K562 (cell line): ENCODE measurements at regions not wholly inside any gene's neighbourhood (a gene's known extent, or its start where the extent isn't known, plus 50 kb on each side); places are given as distances from the start of the nearest gene placed in this dataset.

Source experiments
- ARID1B ChIP-seq: fragments of 450-650 bp; IDR thresholded peaks from 2 replicates; pipeline ENCODE4 v1.6.1; 2016; ENCODE audit warnings: antibody characterized with exemption, mild to moderate bottlenecking, inconsistent platforms
- ATF7 ChIP-seq: fragments of 450-650 bp; IDR thresholded peaks from 2 replicates; pipeline ENCODE4 v1.7.1; 2014; ENCODE audit warnings: mild to moderate bottlenecking, moderate library complexity
- BRCA1 ChIP-seq, 2 experiments: fragments of 450-650 bp in 1 of 2; sonication (generic) in 1 of 2; formaldehyde crosslinking in 1 of 2; IDR thresholded peaks; 2 replicates each; pipeline versions ENCODE4 v1.5.0 to v1.6.1; 2017 to 2020; ENCODE audit warnings: mild to moderate bottlenecking in 1 of 2, missing genetic modification reagents in 1 of 2
- EGR1 ChIP-seq: fragments of 450-650 bp; conservative IDR thresholded peaks from 2 replicates; pipeline ENCODE4 v1.6.1; 2017; ENCODE audit warnings: mild to moderate bottlenecking
- EP300 ChIP-seq: IDR thresholded peaks from 2 replicates; pipeline ENCODE4 v1.6.1; 2012; ENCODE audit warnings: low read length, improper control_type of control experiment
- GABPB2 ChIP-seq: fragments of 250-450 bp; sonication (Bioruptor Pico); conservative IDR thresholded peaks from 2 replicates; pipeline ENCODE4 v1.5.1; 2021; ENCODE audit warnings: mild to moderate bottlenecking
- GATA2 ChIP-seq: sonication (generic); formaldehyde crosslinking; IDR thresholded peaks from 2 replicates; pipeline ENCODE4 v1.4.0; 2020; ENCODE audit warnings: mild to moderate bottlenecking, missing genetic modification reagents
- HLTF ChIP-seq: fragments of 450-650 bp; IDR thresholded peaks from 2 replicates; pipeline ENCODE4 v1.6.1; 2016
- ILF3 ChIP-seq: fragments of 450-650 bp; IDR thresholded peaks from 2 replicates; pipeline ENCODE4 v1.6.1; 2018; ENCODE audit warnings: antibody characterized with exemption, mild to moderate bottlenecking, moderate library complexity, borderline replicate concordance
- MIER1 ChIP-seq: fragments of 450-650 bp; IDR thresholded peaks from 2 replicates; pipeline ENCODE4 v1.6.1; 2016; ENCODE audit warnings: antibody characterized with exemption, mild to moderate bottlenecking, low read depth
- RB1 ChIP-seq: fragments of 450-650 bp; IDR thresholded peaks from 2 replicates; pipeline ENCODE4 v1.6.1; 2017; ENCODE audit warnings: low read depth, mild to moderate bottlenecking
- RBM34 ChIP-seq: fragments of 200-400 bp; formaldehyde crosslinking; IDR thresholded peaks from 2 replicates; pipeline ENCODE4 v1.6.1; 2018; ENCODE audit warnings: low read length, borderline replicate concordance; ENCODE audit not compliant: insufficient read depth
- RBM39 ChIP-seq: fragments of 200-400 bp; formaldehyde crosslinking; optimal IDR thresholded peaks from 2 replicates; pipeline ENCODE3; 2018; ENCODE audit warnings: low read depth, low read length
- SETDB1 ChIP-seq: IDR thresholded peaks from one replicate; pipeline ENCODE4 v1.6.1; 2012; ENCODE audit warnings: low read length, control low read depth, inconsistent platforms
- SMC3 ChIP-seq: conservative IDR thresholded peaks from 2 replicates; pipeline ENCODE4 v1.6.1; 2011; ENCODE audit warnings: low read depth, low read length, improper control_type of control experiment; ENCODE audit not compliant: insufficient read depth
- YBX1 ChIP-seq: fragments of 450-650 bp; IDR thresholded peaks from 2 replicates; pipeline ENCODE4 v1.7.1; 2016; ENCODE audit warnings: mild to moderate bottlenecking
- ZNF12 ChIP-seq: sonication (generic); formaldehyde crosslinking; IDR thresholded peaks from 2 replicates; pipeline ENCODE4 v1.4.0; 2020; ENCODE audit warnings: mild to moderate bottlenecking, missing genetic modification reagents
- ZNF445 ChIP-seq: fragments of 250-450 bp; sonication (Bioruptor Pico); IDR thresholded peaks from 2 replicates; pipeline ENCODE4 v1.4.0; 2020; ENCODE audit warnings: low read depth, mild to moderate bottlenecking, moderate library complexity
- ZNF561 ChIP-seq: fragments of 450-650 bp; formaldehyde crosslinking; conservative IDR thresholded peaks from 2 replicates; pipeline ENCODE4 v1.4.0; 2020; ENCODE audit warnings: mild to moderate bottlenecking, moderate library complexity
- ZNF695 ChIP-seq: fragments of 450-650 bp; formaldehyde crosslinking; IDR thresholded peaks from 2 replicates; pipeline ENCODE4 v1.4.0; 2020; ENCODE audit warnings: mild to moderate bottlenecking, moderate library complexity
- TF ChIP-seq, protein P1 (sequence below): sonication (generic); formaldehyde crosslinking; IDR thresholded peaks from 2 replicates; pipeline ENCODE4 v1.8.0; 2022; ENCODE audit warnings: mild to moderate bottlenecking, missing genetic modification reagents
- TF ChIP-seq, protein P2 (sequence below): sonication (generic); formaldehyde crosslinking; IDR thresholded peaks from 2 replicates; pipeline ENCODE4 v1.8.1; 2023; ENCODE audit warnings: mild to moderate bottlenecking, missing genetic modification reagents
- TF ChIP-seq, protein P3 (sequence below): fragments of 450-650 bp; IDR thresholded peaks from 2 replicates; pipeline ENCODE4 v1.6.1; 2016; ENCODE audit warnings: borderline replicate concordance

DNA sequence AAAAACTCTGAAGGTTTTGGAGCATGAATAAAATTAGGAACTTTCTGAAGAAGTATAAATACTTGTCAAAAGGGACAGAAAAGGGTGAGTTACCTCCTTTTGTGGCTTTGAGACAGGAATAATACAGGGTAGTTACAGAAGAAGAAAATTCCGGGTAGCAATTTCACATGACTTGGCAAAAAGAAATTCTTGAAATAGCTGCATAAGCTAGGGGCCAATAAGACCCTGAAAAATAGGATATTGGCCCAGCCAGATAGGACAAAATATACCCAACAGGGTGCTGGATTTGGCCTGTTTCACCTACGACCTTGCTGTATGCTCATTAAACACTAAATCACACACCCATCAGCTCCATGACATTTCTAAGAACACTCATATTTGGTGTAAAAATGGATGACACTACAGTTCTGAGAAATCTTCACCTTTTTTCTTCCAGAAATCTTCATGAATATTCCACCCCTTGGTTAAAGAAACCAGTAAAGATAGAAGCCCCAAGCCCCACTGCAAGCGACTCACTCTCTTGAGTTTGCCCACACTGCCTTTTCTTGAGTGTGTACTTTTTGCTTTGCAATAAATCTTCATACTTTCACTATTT, 362.7 kb downstream of the SEMA3D start (continued):
- TF ChIP-seq, protein P1, sequence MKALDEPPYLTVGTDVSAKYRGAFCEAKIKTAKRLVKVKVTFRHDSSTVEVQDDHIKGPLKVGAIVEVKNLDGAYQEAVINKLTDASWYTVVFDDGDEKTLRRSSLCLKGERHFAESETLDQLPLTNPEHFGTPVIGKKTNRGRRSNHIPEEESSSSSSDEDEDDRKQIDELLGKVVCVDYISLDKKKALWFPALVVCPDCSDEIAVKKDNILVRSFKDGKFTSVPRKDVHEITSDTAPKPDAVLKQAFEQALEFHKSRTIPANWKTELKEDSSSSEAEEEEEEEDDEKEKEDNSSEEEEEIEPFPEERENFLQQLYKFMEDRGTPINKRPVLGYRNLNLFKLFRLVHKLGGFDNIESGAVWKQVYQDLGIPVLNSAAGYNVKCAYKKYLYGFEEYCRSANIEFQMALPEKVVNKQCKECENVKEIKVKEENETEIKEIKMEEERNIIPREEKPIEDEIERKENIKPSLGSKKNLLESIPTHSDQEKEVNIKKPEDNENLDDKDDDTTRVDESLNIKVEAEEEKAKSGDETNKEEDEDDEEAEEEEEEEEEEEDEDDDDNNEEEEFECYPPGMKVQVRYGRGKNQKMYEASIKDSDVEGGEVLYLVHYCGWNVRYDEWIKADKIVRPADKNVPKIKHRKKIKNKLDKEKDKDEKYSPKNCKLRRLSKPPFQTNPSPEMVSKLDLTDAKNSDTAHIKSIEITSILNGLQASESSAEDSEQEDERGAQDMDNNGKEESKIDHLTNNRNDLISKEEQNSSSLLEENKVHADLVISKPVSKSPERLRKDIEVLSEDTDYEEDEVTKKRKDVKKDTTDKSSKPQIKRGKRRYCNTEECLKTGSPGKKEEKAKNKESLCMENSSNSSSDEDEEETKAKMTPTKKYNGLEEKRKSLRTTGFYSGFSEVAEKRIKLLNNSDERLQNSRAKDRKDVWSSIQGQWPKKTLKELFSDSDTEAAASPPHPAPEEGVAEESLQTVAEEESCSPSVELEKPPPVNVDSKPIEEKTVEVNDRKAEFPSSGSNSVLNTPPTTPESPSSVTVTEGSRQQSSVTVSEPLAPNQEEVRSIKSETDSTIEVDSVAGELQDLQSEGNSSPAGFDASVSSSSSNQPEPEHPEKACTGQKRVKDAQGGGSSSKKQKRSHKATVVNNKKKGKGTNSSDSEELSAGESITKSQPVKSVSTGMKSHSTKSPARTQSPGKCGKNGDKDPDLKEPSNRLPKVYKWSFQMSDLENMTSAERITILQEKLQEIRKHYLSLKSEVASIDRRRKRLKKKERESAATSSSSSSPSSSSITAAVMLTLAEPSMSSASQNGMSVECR (CRISPR knock-in tag): no peak
- TF ChIP-seq GABPB2 (CRISPR knock-in tag) (no peak), RBM39 (no peak), SMC3 (no peak), BRCA1 (IDR thresholded peaks at IDR 0.05) (no peak), BRCA1 (CRISPR knock-in tag; IDR thresholded peaks at IDR 0.05) (no peak), GATA2 (CRISPR knock-in tag) (no peak), RBM34 (no peak), ZNF561 (no peak), SETDB1 (no peak), ZNF12 (CRISPR knock-in tag) (no peak), RB1 (no peak), MIER1 (no peak), ZNF445 (CRISPR knock-in tag) (no peak), ARID1B (peak; percentile 77), YBX1 (no peak), ATF7 (peak; percentile 38; the same call in 1 of the 2 replicates), ZNF695 (CRISPR knock-in tag) (no peak), EGR1 (peak; percentile 51; the same call in 1 of the 2 replicates), HLTF (no peak), ILF3 (no peak), EP300 (peak; percentile 70; the same call in 1 of the 2 replicates)
- TF ChIP-seq, protein P2, sequence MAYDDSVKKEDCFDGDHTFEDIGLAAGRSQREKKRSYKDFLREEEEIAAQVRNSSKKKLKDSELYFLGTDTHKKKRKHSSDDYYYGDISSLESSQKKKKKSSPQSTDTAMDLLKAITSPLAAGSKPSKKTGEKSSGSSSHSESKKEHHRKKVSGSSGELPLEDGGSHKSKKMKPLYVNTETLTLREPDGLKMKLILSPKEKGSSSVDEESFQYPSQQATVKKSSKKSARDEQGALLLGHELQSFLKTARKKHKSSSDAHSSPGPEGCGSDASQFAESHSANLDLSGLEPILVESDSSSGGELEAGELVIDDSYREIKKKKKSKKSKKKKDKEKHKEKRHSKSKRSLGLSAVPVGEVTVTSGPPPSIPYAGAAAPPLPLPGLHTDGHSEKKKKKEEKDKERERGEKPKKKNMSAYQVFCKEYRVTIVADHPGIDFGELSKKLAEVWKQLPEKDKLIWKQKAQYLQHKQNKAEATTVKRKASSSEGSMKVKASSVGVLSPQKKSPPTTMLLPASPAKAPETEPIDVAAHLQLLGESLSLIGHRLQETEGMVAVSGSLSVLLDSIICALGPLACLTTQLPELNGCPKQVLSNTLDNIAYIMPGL: no peak
- TF ChIP-seq, protein P3, sequence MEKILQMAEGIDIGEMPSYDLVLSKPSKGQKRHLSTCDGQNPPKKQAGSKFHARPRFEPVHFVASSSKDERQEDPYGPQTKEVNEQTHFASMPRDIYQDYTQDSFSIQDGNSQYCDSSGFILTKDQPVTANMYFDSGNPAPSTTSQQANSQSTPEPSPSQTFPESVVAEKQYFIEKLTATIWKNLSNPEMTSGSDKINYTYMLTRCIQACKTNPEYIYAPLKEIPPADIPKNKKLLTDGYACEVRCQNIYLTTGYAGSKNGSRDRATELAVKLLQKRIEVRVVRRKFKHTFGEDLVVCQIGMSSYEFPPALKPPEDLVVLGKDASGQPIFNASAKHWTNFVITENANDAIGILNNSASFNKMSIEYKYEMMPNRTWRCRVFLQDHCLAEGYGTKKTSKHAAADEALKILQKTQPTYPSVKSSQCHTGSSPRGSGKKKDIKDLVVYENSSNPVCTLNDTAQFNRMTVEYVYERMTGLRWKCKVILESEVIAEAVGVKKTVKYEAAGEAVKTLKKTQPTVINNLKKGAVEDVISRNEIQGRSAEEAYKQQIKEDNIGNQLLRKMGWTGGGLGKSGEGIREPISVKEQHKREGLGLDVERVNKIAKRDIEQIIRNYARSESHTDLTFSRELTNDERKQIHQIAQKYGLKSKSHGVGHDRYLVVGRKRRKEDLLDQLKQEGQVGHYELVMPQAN: no peak
